ENCODE measurements at regions not wholly inside any gene's neighbourhood (a gene's known extent, or its start where the extent isn't known, plus 50 kb on each side); places are given as distances from the start of the nearest gene placed in this dataset.

GRCh38 chr1:29457496-29458368 is 221.4 kb downstream of the PTPRU start:
- Mint-ChIP-seq H3K27me3 (ENCODE audit: unreplicated experiment) (peaks cover 9% of the 10 kb centered on the region), H3K4me3 (ENCODE audit: unreplicated experiment) (no peak overlapping the region), H3K27ac (ENCODE audit: unreplicated experiment) (no peak overlapping the region), H3K4me1 (ENCODE audit: unreplicated experiment) (peaks cover 2% of the 10 kb centered on the region), H3K36me3 (ENCODE audit: low read depth, unreplicated experiment) (no peaks in the 10 kb centered on the region), H3K9me3 (ENCODE audit: unreplicated experiment) (no peaks in the 10 kb centered on the region)
- no peak for DNase-seq (ENCODE audit: low spot score)
- TF ChIP-seq CTCF (IDR thresholded peaks at IDR 0.05; ENCODE audit: unreplicated experiment), result no peak

- no peak for TF ChIP-seq CTCF (IDR thresholded peaks at IDR 0.05; ENCODE audit: unreplicated experiment)
- Mint-ChIP-seq H3K9me3 (ENCODE audit: unreplicated experiment) (no peaks in the 10 kb centered on the region), H3K27ac (ENCODE audit: unreplicated experiment) (no peak overlapping the region), H3K4me3 (ENCODE audit: unreplicated experiment) (no peak overlapping the region), H3K27me3 (ENCODE audit: unreplicated experiment) (peaks cover 9% of the 10 kb centered on the region), H3K36me3 (ENCODE audit: low read depth, unreplicated experiment) (no peaks in the 10 kb centered on the region), H3K4me1 (ENCODE audit: unreplicated experiment) (peaks cover 2% of the 10 kb centered on the region)
- no peak for DNase-seq (ENCODE audit: low spot score)
Observed at GRCh38 chr1:29456685-29457435, 220.5 kb downstream of the PTPRU start.

GRCh38 chr1:29455781-29456180 is 219.5 kb downstream of the PTPRU start:
- DNase-seq (ENCODE audit: low spot score), result no peak
- Mint-ChIP-seq H3K4me1 (ENCODE audit: unreplicated experiment) (peaks cover 2% of the 10 kb centered on the region), H3K4me3 (ENCODE audit: unreplicated experiment) (no peak overlapping the region), H3K9me3 (ENCODE audit: unreplicated experiment) (no peaks in the 10 kb centered on the region), H3K27me3 (ENCODE audit: unreplicated experiment) (peaks cover 9% of the 10 kb centered on the region), H3K36me3 (ENCODE audit: low read depth, unreplicated experiment) (no peaks in the 10 kb centered on the region), H3K27ac (ENCODE audit: unreplicated experiment) (no peak overlapping the region)
- TF ChIP-seq CTCF (IDR thresholded peaks at IDR 0.05; ENCODE audit: unreplicated experiment), result no peak

- Mint-ChIP-seq H3K9me3 (ENCODE audit: unreplicated experiment) (no peaks in the 10 kb centered on the region), H3K27ac (ENCODE audit: unreplicated experiment) (no peak overlapping the region), H3K4me3 (ENCODE audit: unreplicated experiment) (no peak overlapping the region)
Observed at GRCh38 chr1:29454616-29455380, 218.5 kb downstream of the PTPRU start.

More at GRCh38 chr1:29454616-29455380, 218.5 kb downstream of the PTPRU start:
- H3K4me1 Mint-ChIP-seq (ENCODE audit: unreplicated experiment), result peaks cover 2% of the 10 kb centered on the region
- no peak for DNase-seq (ENCODE audit: low spot score)
- TF ChIP-seq CTCF (IDR thresholded peaks at IDR 0.05; ENCODE audit: unreplicated experiment), result no peak
- H3K36me3 Mint-ChIP-seq (ENCODE audit: low read depth, unreplicated experiment), result no peaks in the 10 kb centered on the region
- H3K27me3 Mint-ChIP-seq (ENCODE audit: unreplicated experiment), result peaks cover 9% of the 10 kb centered on the region

Data from endothelial cell (in vitro differentiated cells).